ENCODE measurements at regions not wholly inside any gene's neighbourhood (a gene's known extent, or its start where the extent isn't known, plus 50 kb on each side); places are given as distances from the start of the nearest gene placed in this dataset.
A peak's percentile ranks its signal among the peaks of the same experiment; 100 is the strongest.

GRCh38 chrX:96311366-96311765 lies 373.3 kb upstream of the DIAPH2 start:
- no peak for DNase-seq (ENCODE audit: low read depth, low spot score)

- DNase-seq (ENCODE audit: low read depth, low spot score), result peak; percentile 12
Measured at GRCh38 chrX:96314985-96315384, 369.7 kb upstream of the DIAPH2 start.

DNA sequence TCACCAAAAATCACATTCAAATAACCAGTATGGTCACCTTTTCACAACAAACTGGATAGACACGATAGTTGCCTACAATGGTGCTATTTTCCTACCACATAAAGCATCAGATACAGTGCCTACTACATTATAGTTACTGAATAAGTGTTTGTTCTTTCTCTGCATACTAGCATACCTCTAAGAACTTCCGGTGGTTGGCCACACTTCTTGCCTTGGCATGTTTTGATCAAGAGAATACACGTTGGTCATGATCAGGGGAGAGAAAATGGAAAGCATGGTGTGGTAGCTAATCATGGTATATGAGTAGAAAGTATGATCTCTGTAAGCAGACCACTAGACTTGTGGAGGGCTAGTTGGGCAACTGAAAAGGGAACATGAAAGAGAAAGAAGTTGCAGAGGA lies 322.8 kb upstream of the DIAPH2 start:
- no peak for DNase-seq (ENCODE audit: low read depth, low spot score)

DNA sequence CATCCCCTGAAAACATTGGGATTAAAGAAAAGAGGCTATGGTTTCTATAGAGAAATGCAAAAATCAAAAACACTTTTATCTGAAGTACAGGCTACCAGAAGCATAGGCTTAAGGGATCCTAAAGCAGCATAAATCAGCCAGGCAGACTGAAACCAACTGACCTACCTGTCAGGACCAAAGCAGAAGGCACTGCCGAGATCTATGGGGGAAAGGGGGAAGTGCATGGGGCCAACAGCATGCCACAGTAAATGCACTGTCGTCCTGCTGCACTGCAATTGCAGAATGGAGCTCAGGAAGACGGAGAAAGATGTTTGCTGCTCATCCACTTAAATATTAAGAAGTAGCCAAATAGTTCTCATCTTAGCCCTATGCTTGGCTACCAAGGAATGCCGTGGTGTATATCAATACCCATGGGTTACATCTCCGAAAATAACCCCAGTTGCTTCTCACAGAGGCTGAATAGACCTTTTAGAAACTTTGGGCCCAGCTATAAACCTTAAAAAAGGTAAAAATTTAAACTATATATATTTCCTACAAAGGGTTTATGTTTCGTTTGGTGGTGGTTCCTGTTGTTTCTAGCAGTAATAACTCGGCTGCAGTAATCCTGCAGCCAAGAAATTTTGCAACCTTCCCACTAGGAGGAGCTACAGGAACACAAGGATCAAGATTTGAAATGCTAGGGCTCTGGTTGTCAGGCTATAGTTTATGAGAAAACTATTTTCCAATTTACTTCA lies 312.2 kb upstream of the DIAPH2 start:
- peak; percentile 39 for DNase-seq (ENCODE audit: low read depth, low spot score)

DNA sequence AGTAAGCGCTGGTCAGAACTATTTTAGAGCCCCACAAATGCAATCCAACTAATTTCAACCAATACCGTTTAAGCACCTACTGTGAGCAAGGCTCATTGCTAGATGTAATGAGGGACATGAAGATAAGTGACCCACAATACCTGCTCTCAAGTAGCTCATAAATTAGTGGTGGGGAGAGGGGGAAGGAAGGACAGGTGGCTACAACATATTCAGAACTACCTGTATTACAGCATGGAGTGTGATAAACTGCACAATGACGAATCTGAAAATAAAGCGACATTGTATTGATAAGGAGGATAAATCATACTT lies 311.6 kb upstream of the DIAPH2 start:
- DNase-seq (ENCODE audit: low read depth, low spot score), result no peak

DNA sequence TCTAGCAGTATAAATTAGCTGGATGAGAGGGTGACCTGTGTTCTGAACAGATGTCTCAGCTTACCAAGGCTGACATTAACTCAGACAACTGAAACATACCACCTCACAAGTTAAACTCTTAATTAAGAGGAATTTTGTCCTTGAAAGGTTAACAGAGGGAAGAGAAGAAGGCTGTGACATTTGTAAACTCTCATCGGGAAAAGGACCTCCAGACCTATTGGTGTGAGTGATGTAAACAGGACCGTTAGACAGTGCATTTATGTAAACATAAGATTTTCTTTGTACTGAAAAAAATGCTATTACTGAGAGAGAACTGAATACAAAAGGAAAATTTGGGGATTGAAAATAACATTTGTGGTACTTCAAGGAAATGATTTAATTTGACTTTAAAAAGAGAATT lies 308.4 kb upstream of the DIAPH2 start:
- DNase-seq (ENCODE audit: low read depth, low spot score), result no peak

GRCh38 chrX:96379951-96380350 lies 304.7 kb upstream of the DIAPH2 start:
- DNase-seq (ENCODE audit: low read depth, low spot score), result no peak

- no peak for DNase-seq (ENCODE audit: low read depth, low spot score)
Measured at GRCh38 chrX:96382018-96382417, 302.6 kb upstream of the DIAPH2 start.

DNA sequence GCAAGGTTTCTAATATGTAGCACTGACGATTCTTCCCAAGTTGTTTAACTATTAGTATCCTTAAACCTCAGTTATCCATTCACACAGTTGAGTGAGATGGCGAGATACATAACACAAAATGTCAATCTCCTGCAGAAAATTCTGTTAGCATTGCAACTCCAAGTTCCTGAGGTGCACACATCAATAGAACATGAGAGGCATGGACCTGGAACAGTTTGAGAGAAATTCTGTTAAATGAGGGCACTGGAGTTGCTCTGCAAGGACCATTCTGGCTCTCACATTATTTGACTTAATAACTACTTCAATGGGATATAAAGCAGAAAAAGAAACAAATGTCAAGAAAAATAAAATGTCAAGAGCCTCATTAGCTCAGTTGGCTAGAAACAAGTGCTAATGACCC lies 301.2 kb upstream of the DIAPH2 start:
- DNase-seq (ENCODE audit: low read depth, low spot score), result no peak

DNA sequence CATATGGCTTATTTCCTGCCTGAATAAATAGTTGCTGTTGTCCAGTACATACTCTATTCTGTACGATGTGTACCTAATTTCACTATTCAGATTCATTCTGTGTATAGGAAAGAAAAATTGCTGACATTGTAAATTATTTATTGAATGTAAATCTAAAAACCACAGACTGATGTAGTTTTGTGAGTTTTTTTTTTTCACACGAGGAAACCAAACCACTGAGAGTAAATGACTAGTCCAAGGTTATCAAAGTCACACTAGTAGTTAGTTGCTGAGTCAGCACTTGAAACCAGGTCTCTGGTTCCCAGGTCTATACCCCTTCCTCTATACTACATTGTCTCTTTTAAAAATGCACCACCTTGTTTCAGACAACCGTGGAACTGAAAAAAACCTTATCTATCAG lies 298.3 kb upstream of the DIAPH2 start:
- no peak for DNase-seq (ENCODE audit: low read depth, low spot score)

DNA sequence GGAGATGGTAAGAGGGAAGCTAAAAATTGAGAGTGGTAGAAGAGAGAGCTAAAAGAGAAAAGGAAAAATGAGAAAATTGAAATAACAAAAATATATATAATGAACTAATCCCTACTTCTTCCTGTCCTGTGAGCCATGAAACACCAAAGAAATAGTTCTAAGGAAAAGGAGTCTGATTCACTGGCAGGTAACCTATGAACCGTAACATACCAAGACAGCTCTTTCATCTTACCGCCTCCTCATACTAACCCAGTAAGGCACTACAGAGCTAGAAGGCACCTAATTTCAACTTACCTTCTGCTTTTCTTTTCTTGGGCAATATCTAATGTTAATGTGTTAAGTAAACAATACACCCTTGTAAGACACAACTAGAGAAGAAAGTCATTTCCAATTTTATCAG lies 297.7 kb upstream of the DIAPH2 start:
- no peak for DNase-seq (ENCODE audit: low read depth, low spot score)

DNA sequence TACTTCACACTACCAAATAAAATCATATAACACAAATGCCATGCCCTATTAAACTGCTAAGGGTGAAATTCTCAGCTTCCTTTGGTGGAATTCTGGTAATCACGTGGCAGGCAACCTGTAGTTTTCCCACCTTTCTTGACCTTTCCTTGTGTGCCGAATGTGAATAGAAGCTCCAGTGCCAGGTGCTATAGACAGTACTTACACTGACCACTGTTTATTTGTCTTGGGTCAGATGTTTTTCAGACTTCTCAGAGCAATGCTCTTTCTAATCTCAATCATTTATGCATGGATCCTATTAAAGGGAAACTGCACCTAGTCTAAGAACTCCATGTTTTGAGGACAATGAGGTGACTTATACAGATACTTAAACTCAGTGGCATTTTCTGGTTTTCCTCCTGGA lies 296.8 kb upstream of the DIAPH2 start:
- no peak for DNase-seq (ENCODE audit: low read depth, low spot score)

DNA sequence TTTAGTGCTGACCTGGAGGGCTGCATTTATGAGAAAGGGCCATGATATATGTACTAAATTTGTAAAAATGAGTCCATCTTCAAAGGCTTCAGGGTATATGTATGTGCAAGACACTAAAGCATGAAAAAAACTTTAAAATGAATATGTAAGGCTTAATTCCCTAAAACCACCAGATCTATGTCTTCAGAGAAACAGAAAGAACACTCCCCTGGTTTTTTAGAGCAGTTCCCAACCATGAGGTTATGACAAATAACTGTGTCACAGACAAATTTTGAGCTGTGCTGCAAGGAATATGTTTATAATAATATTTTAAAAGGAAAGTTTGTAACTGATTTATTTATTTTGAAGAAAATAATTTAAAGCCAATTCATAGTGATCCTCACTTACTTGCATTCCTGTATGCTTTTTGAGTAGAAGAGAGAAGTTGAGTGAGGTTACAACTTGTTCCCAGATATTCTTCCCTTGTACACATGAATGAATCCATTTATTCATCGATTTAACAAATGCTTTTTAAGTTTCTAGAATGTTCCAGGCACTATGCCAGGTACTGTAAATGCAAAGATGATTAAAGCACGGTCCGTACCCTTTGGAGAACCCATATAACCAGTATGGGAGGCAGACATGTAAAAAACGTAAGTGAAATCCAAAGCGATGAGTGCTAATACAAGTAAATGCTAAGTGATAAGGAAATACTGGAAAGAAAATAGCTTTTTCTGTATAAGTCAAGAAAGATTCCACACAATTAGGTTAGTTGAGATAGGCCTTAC lies 295.2 kb upstream of the DIAPH2 start:
- peak; percentile 7 for DNase-seq (ENCODE audit: low read depth, low spot score)

- DNase-seq (ENCODE audit: low read depth, low spot score), result no peak
Measured at GRCh38 chrX:96394598-96394997, 290.0 kb upstream of the DIAPH2 start.

- no peak for DNase-seq (ENCODE audit: low read depth, low spot score)
Measured at GRCh38 chrX:96403446-96403845, 281.2 kb upstream of the DIAPH2 start.

DNA sequence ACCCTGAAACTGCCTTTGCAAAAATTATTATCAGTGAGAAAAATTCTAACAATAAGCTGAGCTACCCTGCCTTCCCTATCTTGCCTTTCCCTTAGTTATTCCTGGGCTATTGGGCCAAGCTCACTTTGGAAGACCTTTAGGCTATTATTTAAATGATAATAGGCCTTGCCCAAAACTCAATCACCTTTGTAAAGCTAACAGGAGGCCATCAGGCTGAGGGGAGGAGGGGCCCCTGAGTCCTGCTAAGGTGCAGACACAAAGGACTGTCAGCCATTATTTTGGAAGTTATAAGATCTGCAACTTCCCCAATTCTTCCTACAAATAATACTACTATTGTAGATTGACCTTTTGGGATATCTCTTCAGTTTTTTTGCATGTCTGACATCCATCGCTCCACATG lies 278.8 kb upstream of the DIAPH2 start:
- no peak for DNase-seq (ENCODE audit: low read depth, low spot score)

GRCh38 chrX:96407072-96407471 lies 277.6 kb upstream of the DIAPH2 start:
- peak; percentile 7 for DNase-seq (ENCODE audit: low read depth, low spot score)

- DNase-seq (ENCODE audit: low read depth, low spot score), result peak; percentile 40
Measured at GRCh38 chrX:96407501-96407900, 277.1 kb upstream of the DIAPH2 start.

DNA sequence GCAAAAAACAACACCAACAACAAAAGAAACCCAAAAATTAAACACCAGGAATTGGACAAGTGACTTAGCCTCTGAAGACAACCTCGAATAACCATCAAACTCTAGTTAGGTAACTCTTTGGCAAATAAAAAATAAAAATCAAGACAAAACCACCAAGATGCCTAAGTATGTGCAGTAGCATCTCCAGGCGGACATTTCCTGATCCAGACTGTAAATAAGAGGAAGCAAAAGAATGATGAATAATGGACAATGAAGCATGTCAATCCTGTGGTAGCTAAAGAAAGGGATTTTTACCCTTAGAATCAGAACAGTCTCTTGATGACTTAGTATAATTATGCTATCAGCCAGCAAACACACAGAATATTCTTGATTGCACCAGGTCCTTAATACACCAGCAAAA lies 276.7 kb upstream of the DIAPH2 start:
- DNase-seq (ENCODE audit: low read depth, low spot score), result no peak

DNA sequence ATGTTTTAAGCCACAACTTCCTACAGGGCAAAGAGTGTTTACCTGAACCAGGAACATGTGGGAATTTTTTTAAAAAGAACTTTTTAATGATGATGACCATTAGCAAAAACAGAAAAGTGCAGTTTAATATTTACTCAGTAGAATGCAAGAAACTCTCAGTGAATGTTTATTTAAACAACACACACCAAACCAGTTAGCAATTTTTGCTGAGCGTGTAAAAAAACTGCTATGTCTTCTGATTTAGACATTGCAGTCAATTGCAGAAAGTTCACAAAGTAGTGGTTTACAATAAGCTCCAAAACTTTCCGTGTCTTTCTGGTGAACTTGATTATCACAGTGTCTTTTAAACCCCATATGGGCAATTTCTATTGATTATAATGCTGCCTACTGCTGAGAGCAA lies 273.7 kb upstream of the DIAPH2 start:
- no peak for DNase-seq (ENCODE audit: low read depth, low spot score)

DNA sequence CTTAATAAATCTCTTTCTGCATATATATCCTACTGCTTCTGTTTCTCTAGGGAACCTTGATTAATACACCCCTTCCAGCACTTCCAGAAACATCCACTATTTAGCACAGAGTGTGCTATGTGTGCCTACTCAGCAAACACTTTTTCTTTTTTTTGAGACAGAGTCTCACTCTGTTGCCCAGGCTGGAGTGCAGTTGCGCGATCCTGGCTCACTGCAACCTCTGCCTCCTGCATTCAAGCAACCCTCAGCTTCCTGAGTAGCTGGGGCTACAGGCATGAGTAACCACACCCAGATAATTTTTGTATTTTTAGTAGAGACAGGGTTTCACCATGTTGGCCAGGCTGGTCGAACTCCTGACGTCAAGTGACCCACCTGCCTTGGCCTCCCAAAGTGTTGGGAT lies 266.9 kb upstream of the DIAPH2 start:
- no peak for DNase-seq (ENCODE audit: low read depth, low spot score)

- no peak for DNase-seq (ENCODE audit: low read depth, low spot score)
Measured at GRCh38 chrX:96424007-96424406, 260.6 kb upstream of the DIAPH2 start.

DNA sequence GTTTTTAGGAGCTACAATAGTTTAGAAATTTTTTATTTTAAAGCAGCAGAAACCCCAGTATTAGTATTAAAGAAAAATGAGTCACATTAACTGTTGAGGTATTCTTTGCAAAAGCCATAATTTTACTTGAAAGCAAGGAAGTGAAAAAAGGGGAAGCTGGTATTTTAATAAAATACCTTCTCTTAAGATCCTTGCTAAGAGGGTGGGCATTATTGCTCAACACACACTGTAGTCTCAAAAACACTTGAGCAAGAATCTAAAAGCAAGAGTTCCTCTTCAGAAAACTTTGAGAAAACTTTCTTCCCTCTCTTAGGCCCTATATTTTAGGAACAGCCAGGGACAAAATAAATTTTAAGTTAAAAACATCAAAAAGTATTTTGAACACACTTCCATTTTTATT lies 259.4 kb upstream of the DIAPH2 start:
- no peak for DNase-seq (ENCODE audit: low read depth, low spot score)

Measured in astrocyte of the hippocampus (primary cell).